ENCODE measurements at regions not wholly inside any gene's neighbourhood (a gene's known extent, or its start where the extent isn't known, plus 50 kb on each side); places are given as distances from the start of the nearest gene placed in this dataset.
A peak's percentile ranks its signal among the peaks of the same experiment; 100 is the strongest.

DNA sequence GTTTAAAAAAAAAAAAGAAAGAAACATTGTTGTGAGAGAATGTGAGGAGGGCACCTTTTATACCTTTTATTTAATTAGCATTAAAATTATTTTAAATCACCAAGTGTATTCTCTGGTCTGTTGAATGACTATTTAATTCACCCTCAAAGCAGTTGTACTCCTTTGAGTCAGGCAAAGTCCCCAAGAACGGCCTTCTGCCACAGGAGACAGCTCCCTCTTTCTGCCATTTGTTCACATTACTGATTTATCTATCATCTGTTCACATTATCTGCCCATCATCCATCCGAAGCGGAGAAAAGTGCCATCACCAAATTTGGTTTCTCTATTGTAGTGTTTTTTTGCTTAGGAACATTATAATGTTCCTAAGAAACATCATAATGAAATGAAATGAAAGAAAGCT, 240.7 kb upstream of the DPP10 start:
- TF ChIP-seq EZH2 (IDR thresholded peaks at IDR 0.05; ENCODE audit: borderline replicate concordance, low read length): no peak
- TF ChIP-seq, protein P1, sequence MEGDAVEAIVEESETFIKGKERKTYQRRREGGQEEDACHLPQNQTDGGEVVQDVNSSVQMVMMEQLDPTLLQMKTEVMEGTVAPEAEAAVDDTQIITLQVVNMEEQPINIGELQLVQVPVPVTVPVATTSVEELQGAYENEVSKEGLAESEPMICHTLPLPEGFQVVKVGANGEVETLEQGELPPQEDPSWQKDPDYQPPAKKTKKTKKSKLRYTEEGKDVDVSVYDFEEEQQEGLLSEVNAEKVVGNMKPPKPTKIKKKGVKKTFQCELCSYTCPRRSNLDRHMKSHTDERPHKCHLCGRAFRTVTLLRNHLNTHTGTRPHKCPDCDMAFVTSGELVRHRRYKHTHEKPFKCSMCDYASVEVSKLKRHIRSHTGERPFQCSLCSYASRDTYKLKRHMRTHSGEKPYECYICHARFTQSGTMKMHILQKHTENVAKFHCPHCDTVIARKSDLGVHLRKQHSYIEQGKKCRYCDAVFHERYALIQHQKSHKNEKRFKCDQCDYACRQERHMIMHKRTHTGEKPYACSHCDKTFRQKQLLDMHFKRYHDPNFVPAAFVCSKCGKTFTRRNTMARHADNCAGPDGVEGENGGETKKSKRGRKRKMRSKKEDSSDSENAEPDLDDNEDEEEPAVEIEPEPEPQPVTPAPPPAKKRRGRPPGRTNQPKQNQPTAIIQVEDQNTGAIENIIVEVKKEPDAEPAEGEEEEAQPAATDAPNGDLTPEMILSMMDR (conservative IDR thresholded peaks at IDR 0.05 in 1 of 2, IDR thresholded peaks at IDR 0.05 in 1 of 2; ENCODE audit: extremely low read depth in 1 of 2, insufficient read depth in 1 of 2, low read depth in 1 of 2, low read length in 2 of 2): peak in 1 of 2 donors; percentile 23
